HG03103 (cell line): ENCODE measurements at regions not wholly inside any gene's neighbourhood (a gene's known extent, or its start where the extent isn't known, plus 50 kb on each side); places are given as distances from the start of the nearest gene placed in this dataset.

ENCODE experiments used
- ATAC-seq: cut with Tn5 transposase; IDR thresholded peaks from one replicate; pipeline ENCODE4 v1.9.1; 2021; ENCODE audit warnings: low read depth; ENCODE audit not compliant: unreplicated experiment

GRCh38 chr1:221633841-221634409, 108.0 kb downstream of the DUSP10 start:
- ATAC-seq = no peak

DNA sequence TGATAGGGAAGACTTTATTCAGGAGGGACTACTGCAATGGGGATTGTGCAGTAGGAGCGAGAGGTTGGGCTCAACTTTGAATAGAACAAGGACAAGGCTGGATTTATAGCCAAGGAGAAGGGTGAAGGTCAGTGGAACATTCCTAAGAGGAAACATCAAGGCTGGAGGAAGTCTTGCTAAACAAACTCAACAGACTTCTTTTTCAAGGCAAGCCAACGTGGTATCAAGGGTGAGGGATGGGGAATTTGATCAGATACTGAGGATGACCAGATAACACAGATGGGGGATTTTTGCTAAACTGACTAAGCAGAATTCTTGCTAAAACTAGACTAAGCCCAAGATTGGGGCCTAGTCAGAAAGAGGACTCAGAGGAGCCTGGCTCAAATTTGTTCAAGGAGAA, 107.3 kb downstream of the DUSP10 start:
- ATAC-seq = no peak

DNA sequence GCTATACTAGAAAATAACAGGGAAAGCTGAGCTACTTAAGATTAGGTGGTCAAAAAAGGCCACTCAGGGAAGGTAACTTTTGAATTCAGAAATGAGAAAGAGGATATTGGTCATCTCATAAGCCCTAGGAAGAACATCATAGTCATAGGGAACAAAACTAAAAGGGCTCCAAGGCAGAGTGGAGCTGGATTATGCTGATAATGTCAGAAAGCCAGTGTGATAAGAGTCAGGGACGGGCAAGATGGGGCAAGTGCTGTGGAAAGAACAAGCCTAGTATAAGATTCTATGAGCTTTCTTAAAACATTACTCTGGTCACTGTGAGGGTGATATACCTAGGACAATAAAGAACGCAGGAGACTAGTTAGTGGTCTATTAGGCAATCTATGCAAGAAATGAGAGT, 106.6 kb downstream of the DUSP10 start:
- no peak for ATAC-seq

DNA sequence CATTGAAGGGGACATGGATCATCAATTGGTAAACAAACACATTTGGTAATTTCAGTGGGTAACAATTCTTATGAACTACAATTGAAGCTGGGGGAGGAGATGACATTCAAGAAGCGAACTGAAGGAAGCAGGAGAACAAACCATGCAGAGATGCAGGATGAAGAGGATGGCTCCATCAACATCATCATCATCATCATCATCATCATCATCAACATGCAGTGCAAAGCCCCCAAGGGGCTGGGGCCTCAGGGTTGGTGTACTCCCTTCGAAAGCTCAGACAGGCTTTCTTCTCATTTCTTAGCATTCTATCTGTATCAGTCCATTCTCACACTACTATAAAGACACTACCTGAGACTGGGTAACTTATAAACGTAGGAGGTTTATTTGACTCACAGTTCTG, 105.8 kb downstream of the DUSP10 start:
- ATAC-seq = no peak

- no peak for ATAC-seq
These were observed 104.9 kb downstream of the DUSP10 start for GRCh38 chr1:221636967-221637366.

GRCh38 chr1:221637641-221638041, 104.2 kb downstream of the DUSP10 start:
- ATAC-seq = no peak

GRCh38 chr1:221638595-221638994, 103.3 kb downstream of the DUSP10 start:
- no peak for ATAC-seq

GRCh38 chr1:221641811-221642210, 100.1 kb downstream of the DUSP10 start:
- no peak for ATAC-seq

DNA sequence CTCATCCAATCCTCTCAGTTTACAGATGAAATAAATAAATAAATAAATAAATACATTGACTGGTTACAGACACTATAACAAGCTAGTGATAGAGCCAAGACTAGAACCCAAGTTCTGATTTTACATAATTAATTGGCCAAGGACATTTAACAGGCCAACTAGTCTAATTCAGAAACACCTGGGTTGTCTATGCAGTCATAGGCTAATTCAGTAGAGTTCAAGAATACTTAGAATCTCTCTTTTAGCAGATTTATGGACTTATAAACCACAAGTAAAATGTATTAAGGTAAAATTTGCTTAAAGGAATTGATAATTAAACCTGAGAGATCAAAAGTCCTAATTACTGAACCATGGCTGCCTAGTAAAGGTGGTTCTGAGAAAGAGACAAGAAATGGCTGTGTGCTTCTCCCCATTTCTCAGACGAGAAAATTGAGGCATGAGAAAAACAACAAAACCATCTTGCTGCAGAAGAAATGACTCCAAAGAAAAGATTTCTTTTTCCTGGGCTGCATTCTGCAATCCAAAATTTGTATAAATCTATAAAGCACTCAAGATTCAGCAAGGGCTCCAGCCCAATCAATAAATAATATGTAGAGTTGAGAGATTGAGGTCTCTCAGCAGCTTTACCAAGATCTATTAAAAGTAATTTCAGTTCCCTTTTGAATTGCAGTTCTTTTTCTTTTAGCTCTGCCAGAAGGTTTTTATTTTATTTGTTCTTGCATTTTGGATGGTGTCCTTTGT, 98.3 kb downstream of the DUSP10 start:
- peak; percentile 58 for ATAC-seq

- peak; percentile 21 for ATAC-seq
These were observed 97.8 kb downstream of the DUSP10 start for GRCh38 chr1:221644145-221644448.

- no peak for ATAC-seq
These were observed 97.1 kb downstream of the DUSP10 start for GRCh38 chr1:221644663-221645258.

GRCh38 chr1:221648201-221648600, 93.7 kb downstream of the DUSP10 start:
- no peak for ATAC-seq
